ENCODE measurements at regions not wholly inside any gene's neighbourhood (a gene's known extent, or its start where the extent isn't known, plus 50 kb on each side); places are given as distances from the start of the nearest gene placed in this dataset.

GRCh38 chr6:167445568-167445967 lies 120.7 kb downstream of the TTLL2 start:
- Histone ChIP-seq H3K4me3 (no peak overlapping the region), H3K4me1 (peaks cover 0 to 18% (median 15%) of the 10 kb centered on the region in 4 donors), H3K27me3 (no peaks in the 10 kb centered on the region), H3K9me3 (no peaks in the 10 kb centered on the region), H3K27ac (no peak overlapping the region), H3K36me3 (no peaks in the 10 kb centered on the region)
- WGBS, 2 donors (ENCODE audit: low coverage in 1 of 2) = 94 to 100% methylated on average over 1 to 7 of the region's 7 CpGs
- intact Hi-C loops (cut with DNase I; ENCODE audit: low total_unique reads) = no loop called here
- in situ Hi-C loops (cut with MboI; ENCODE audit: low pct_ligation_motif_present in 1 of 4, low pct_unique_long_range_greater_than_20kb in 1 of 4, low sequenced_read_pairs in 3 of 4) = no loop called here
- TF ChIP-seq POLR2AphosphoS5 (IDR thresholded peaks at IDR 0.05) (no peak), CTCF (IDR thresholded peaks at IDR 0.05) (no peak), POLR2A (IDR thresholded peaks at IDR 0.05) (no peak), EP300 (IDR thresholded peaks at IDR 0.05; ENCODE audit: low read depth) (no peak)
- no peak for DNase-seq

DNA sequence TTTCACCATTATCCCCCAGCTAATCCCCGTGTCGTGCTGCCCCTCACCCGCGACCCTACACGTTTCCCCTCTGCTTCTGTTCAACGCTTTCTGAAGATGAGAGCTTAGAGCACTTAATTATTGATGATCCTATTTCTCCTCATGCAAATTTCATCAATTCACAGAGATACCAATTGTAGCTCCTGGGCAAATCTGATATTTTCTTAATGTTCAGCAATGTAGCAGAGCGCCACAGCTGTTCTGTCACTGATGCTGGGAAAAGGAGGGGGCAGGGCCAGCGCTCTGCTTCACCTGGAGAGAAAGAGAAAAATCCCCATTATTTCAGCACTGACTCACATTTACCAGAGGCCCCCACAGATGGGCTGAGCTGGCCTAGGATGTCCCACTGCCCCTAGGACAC lies 121.2 kb downstream of the TTLL2 start:
- no peaks in the 10 kb centered on the region for H3K27me3 ChIP-seq
- H3K27ac ChIP-seq = no peak overlapping the region
- no peak for TF ChIP-seq POLR2AphosphoS5 (IDR thresholded peaks at IDR 0.05)
- no peak for TF ChIP-seq EP300 (IDR thresholded peaks at IDR 0.05; ENCODE audit: low read depth)
- no peak for TF ChIP-seq POLR2A (IDR thresholded peaks at IDR 0.05)
- TF ChIP-seq CTCF (IDR thresholded peaks at IDR 0.05) = no peak
- in situ Hi-C loops (cut with MboI; ENCODE audit: low pct_ligation_motif_present in 1 of 4, low pct_unique_long_range_greater_than_20kb in 1 of 4, low sequenced_read_pairs in 3 of 4) = no loop called here
- intact Hi-C loops (cut with DNase I; ENCODE audit: low total_unique reads) = no loop called here
- H3K4me1 ChIP-seq = peaks cover 0 to 18% (median 16%) of the 10 kb centered on the region in 4 donors
- no peak for DNase-seq
- no peaks in the 10 kb centered on the region for H3K9me3 ChIP-seq
- WGBS, 2 donors (ENCODE audit: low coverage in 1 of 2) = 77 to 91% methylated on average over 7 to 8 of the region's 8 CpGs
- H3K36me3 ChIP-seq = no peaks in the 10 kb centered on the region
- no peak overlapping the region for H3K4me3 ChIP-seq

- no peak for DNase-seq
- Histone ChIP-seq H3K4me3 (no peak overlapping the region), H3K36me3 (no peaks in the 10 kb centered on the region), H3K27me3 (no peaks in the 10 kb centered on the region), H3K27ac (no peak overlapping the region), H3K4me1 (peaks cover 0 to 18% (median 16%) of the 10 kb centered on the region in 4 donors), H3K9me3 (no peaks in the 10 kb centered on the region)
- WGBS, 2 donors (ENCODE audit: low coverage in 1 of 2) = 93 to 100% methylated on average over 5 to 9 of the region's 9 CpGs
- in situ Hi-C loops (cut with MboI; ENCODE audit: low pct_ligation_motif_present in 1 of 4, low pct_unique_long_range_greater_than_20kb in 1 of 4, low sequenced_read_pairs in 3 of 4) (no loop called here), intact Hi-C loops (cut with DNase I; ENCODE audit: low total_unique reads) (no loop called here)
- no peak for TF ChIP-seq EP300 (IDR thresholded peaks at IDR 0.05; ENCODE audit: low read depth)
- TF ChIP-seq CTCF (IDR thresholded peaks at IDR 0.05) = no peak
- no peak for TF ChIP-seq POLR2AphosphoS5 (IDR thresholded peaks at IDR 0.05)
- no peak for TF ChIP-seq POLR2A (IDR thresholded peaks at IDR 0.05)
Measured at GRCh38 chr6:167446971-167447370, 122.1 kb downstream of the TTLL2 start.

DNA sequence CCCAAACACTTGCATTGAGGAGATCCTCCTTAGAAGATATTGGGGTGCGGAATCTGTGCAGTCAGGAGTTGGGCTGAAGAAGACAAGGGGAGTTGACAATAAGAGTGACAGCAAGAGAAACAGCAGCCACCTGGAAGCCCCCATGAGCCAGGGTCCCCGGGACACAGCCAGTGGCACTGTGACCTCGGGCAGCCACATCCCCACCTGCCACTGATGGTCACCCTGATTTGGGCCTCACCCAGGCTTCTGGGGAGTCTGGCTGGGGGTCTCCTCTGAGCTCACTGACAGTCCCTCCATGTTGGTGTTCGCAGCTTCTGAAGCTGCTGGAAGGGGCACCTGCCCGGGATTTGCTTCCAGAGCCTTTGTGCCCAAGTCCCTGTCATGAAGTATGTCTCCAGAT lies 123.5 kb downstream of the TTLL2 start:
- in situ Hi-C loops (cut with MboI; ENCODE audit: low pct_ligation_motif_present in 1 of 4, low pct_unique_long_range_greater_than_20kb in 1 of 4, low sequenced_read_pairs in 3 of 4) (no loop called here), intact Hi-C loops (cut with DNase I; ENCODE audit: low total_unique reads) (no loop called here)
- Histone ChIP-seq H3K27me3 (no peaks in the 10 kb centered on the region), H3K27ac (no peak overlapping the region), H3K36me3 (no peaks in the 10 kb centered on the region), H3K9me3 (no peaks in the 10 kb centered on the region), H3K4me1 (peaks cover 0 to 18% (median 16%) of the 10 kb centered on the region in 4 donors), H3K4me3 (no peak overlapping the region)
- DNase-seq = no peak
- WGBS, 2 donors (ENCODE audit: low coverage in 1 of 2) = 74 to 100% methylated on average over 1 to 3 of the region's 5 CpGs
- TF ChIP-seq POLR2AphosphoS5 (IDR thresholded peaks at IDR 0.05) = no peak
- TF ChIP-seq EP300 (IDR thresholded peaks at IDR 0.05; ENCODE audit: low read depth) = no peak
- no peak for TF ChIP-seq CTCF (IDR thresholded peaks at IDR 0.05)
- TF ChIP-seq POLR2A (IDR thresholded peaks at IDR 0.05) = no peak
